Loucy (cell line): ENCODE measurements at regions not wholly inside any gene's neighbourhood (a gene's known extent, or its start where the extent isn't known, plus 50 kb on each side); places are given as distances from the start of the nearest gene placed in this dataset.

Experiments used
- H2AFZ ChIP-seq: fragments of 200-600 bp; sonication (generic); 2 replicates; pipeline ENCODE4 v1.6.0; 2016; ENCODE audit warnings: antibody characterized with exemption, mild to moderate bottlenecking, low read length, moderate library complexity
- H3F3A ChIP-seq: fragments of 200-600 bp; 2 replicates; pipeline ENCODE4 v1.6.0; 2016; ENCODE audit warnings: antibody characterized with exemption, low read depth, mild to moderate bottlenecking
- H3K27me3 ChIP-seq: fragments of 200-600 bp; sonication (generic); 2 replicates; pipeline ENCODE4 v1.6.1; 2014; ENCODE audit warnings: low read length, mild to moderate bottlenecking; ENCODE audit not compliant: insufficient read depth, poor library complexity, severe bottlenecking
- H3K36me3 ChIP-seq: fragments of 200-600 bp; sonication (generic); 2 replicates; pipeline ENCODE4 v1.6.1; 2016; ENCODE audit warnings: low read length; ENCODE audit not compliant: insufficient read depth
- H3K4me1 ChIP-seq: fragments of 200-600 bp; sonication (generic); 2 replicates; pipeline ENCODE4 v1.5.1; 2014; ENCODE audit warnings: low read length, mild to moderate bottlenecking; ENCODE audit not compliant: insufficient read depth, poor library complexity, severe bottlenecking
- H3K4me2 ChIP-seq: fragments of 200-600 bp; sonication (generic); 2 replicates; pipeline ENCODE4 v1.6.0; 2014; ENCODE audit warnings: antibody characterized with exemption, low read length, low read depth, mild to moderate bottlenecking; ENCODE audit not compliant: poor library complexity, severe bottlenecking
- H3K4me3 ChIP-seq: fragments of 200-600 bp; sonication (generic); 2 replicates; pipeline ENCODE4 v1.5.1; 2014; ENCODE audit warnings: low read length, mild to moderate bottlenecking, mixed read lengths; ENCODE audit not compliant: poor library complexity, severe bottlenecking
- H3K79me2 ChIP-seq: fragments of 200-600 bp; sonication (generic); 2 replicates; pipeline ENCODE4 v1.6.1; 2014; ENCODE audit warnings: low read length; ENCODE audit not compliant: insufficient read depth
- H3K9ac ChIP-seq: fragments of 200-600 bp; sonication (generic); 2 replicates; pipeline ENCODE4 v1.6.0; 2014; ENCODE audit warnings: mild to moderate bottlenecking, low read depth, low read length, moderate library complexity; ENCODE audit not compliant: poor library complexity, severe bottlenecking
- H3K9me2 ChIP-seq: fragments of 200-600 bp; sonication (generic); replicated peaks from 2 replicates; pipeline ENCODE4 v1.6.1; 2016; ENCODE audit warnings: low read depth, low read length, mixed read lengths
- H3K9me3 ChIP-seq: fragments of 200-600 bp; sonication (generic); 2 replicates; pipeline ENCODE4 v1.6.1; 2014; ENCODE audit warnings: mild to moderate bottlenecking, antibody characterized with exemption, low read length, low read depth; ENCODE audit not compliant: insufficient read depth
- H4K20me1 ChIP-seq: fragments of 200-600 bp; sonication (generic); 2 replicates; pipeline ENCODE4 v1.6.0; 2014; ENCODE audit warnings: antibody characterized with exemption, low read length, mild to moderate bottlenecking; ENCODE audit not compliant: insufficient read depth, poor library complexity, severe bottlenecking
- EZH2phosphoT487 ChIP-seq: fragments of 200-600 bp; IDR thresholded peaks from 2 replicates; pipeline ENCODE4 v1.6.1; 2018; ENCODE audit warnings: antibody characterized with exemption, mild to moderate bottlenecking, moderate library complexity, borderline replicate concordance
- TF ChIP-seq, protein P1 (sequence below): fragments of 200-600 bp; sonication (generic); conservative IDR thresholded peaks from 2 replicates; pipeline ENCODE4 v1.5.1; 2014; ENCODE audit warnings: mild to moderate bottlenecking, antibody characterized with exemption, low read length

DNA sequence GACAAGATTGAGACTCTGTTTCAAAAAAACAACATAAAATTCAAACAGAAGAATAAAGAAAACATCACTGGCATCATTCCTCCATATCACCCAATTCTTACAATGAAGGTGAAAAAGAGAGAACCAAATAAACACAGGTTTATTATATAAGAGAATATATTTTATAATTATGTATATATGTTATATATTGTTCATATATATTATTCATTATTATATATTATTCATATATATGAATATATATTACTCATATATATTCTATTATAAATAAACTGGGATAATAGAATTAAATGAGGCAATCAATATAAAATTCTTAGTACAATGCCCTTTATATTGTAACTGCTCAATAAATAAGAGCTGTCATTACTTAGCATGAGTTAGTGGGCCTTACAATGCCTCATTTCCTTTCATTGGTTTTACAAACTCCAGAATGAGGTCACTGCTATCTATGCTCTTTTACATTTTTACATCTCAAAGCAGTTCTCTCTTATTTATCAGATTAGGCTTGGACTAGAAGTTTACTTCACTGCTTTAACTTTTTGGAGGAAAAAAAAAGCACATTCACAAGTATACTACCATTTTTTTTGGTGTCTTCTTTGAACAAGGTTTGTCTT is 135.5 kb upstream of the TTC14 start:
- H4K20me1 ChIP-seq: no peaks in the 10 kb centered on the region
- no peaks in the 10 kb centered on the region for H3K27me3 ChIP-seq
- H3K79me2 ChIP-seq: no peaks in the 10 kb centered on the region
- H3K9ac ChIP-seq: no peak overlapping the region
- H3K4me1 ChIP-seq: no peaks in the 10 kb centered on the region
- no peaks in the 10 kb centered on the region for H3K9me3 ChIP-seq
- no peak overlapping the region for H3K4me2 ChIP-seq
- TF ChIP-seq, protein P1, sequence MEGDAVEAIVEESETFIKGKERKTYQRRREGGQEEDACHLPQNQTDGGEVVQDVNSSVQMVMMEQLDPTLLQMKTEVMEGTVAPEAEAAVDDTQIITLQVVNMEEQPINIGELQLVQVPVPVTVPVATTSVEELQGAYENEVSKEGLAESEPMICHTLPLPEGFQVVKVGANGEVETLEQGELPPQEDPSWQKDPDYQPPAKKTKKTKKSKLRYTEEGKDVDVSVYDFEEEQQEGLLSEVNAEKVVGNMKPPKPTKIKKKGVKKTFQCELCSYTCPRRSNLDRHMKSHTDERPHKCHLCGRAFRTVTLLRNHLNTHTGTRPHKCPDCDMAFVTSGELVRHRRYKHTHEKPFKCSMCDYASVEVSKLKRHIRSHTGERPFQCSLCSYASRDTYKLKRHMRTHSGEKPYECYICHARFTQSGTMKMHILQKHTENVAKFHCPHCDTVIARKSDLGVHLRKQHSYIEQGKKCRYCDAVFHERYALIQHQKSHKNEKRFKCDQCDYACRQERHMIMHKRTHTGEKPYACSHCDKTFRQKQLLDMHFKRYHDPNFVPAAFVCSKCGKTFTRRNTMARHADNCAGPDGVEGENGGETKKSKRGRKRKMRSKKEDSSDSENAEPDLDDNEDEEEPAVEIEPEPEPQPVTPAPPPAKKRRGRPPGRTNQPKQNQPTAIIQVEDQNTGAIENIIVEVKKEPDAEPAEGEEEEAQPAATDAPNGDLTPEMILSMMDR: no peak
- no peak for TF ChIP-seq EZH2phosphoT487
- H3K9me2 ChIP-seq: no peaks in the 10 kb centered on the region
- no peaks in the 10 kb centered on the region for H3F3A ChIP-seq
- no peak overlapping the region for H2AFZ ChIP-seq
- no peaks in the 10 kb centered on the region for H3K36me3 ChIP-seq
- no peak overlapping the region for H3K4me3 ChIP-seq

DNA sequence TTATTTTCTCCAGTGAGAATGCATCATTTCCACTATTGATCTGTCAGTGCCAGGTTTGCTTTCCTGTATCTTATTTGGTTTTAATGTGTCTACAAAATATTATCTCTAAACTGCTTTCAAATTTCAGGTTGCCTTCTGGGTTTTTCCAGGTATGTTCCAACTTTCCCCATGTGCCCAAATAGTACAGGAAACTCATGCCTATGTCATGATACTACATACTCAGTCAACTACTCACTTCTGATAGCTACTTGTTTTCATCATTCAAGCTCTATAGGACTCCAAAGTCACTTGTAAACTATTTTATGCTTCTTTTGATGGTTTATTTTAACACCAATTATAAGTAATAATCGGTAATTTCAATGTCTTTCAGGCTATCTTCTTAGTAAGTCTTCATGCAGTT is 134.8 kb upstream of the TTC14 start:
- Histone ChIP-seq H3K79me2 (no peaks in the 10 kb centered on the region), H3K4me1 (no peaks in the 10 kb centered on the region), H3F3A (no peaks in the 10 kb centered on the region), H3K27me3 (no peaks in the 10 kb centered on the region), H3K9me2 (no peaks in the 10 kb centered on the region), H3K4me2 (no peak overlapping the region), H3K36me3 (no peaks in the 10 kb centered on the region), H3K9ac (no peak overlapping the region), H3K4me3 (no peak overlapping the region), H2AFZ (no peak overlapping the region), H3K9me3 (no peaks in the 10 kb centered on the region), H4K20me1 (no peaks in the 10 kb centered on the region)
- TF ChIP-seq, protein P1: no peak
- TF ChIP-seq EZH2phosphoT487: no peak

DNA sequence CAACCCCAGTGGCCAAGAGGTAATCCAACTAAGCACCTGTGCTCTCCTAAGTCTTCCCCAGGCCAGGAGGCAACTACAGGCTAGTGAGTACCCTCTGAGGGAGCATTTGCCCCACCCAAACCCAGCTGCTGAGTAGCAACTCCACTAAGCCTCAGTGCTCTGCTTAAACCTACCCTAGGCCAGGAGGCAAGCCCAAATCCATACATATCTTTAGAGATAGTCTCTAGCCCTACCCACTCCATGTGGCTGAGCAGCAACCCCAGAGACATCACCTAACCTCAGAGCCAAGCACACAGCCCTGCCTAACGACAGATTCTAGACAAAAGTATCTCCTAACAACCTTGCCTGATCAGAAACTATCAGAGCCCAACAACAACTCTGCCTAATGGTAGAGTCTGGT is 132.8 kb upstream of the TTC14 start:
- Histone ChIP-seq H3K9me2 (no peaks in the 10 kb centered on the region), H3F3A (no peaks in the 10 kb centered on the region), H2AFZ (no peak overlapping the region), H3K79me2 (no peaks in the 10 kb centered on the region), H3K4me3 (no peak overlapping the region), H3K9me3 (no peaks in the 10 kb centered on the region), H3K4me2 (no peak overlapping the region), H3K27me3 (no peaks in the 10 kb centered on the region), H3K4me1 (no peaks in the 10 kb centered on the region), H4K20me1 (no peaks in the 10 kb centered on the region), H3K9ac (no peak overlapping the region), H3K36me3 (no peaks in the 10 kb centered on the region)
- TF ChIP-seq, protein P1: no peak
- no peak for TF ChIP-seq EZH2phosphoT487
